Stimulated activated CD4-positive, alpha-beta T cell treated with anti-CD3 and anti-CD28 coated beads, Interleukin-2, amount 100 ng/mL, for 48 hours (primary cell): ENCODE measurements at regions not wholly inside any gene's neighbourhood (a gene's known extent, or its start where the extent isn't known, plus 50 kb on each side); places are given as distances from the start of the nearest gene placed in this dataset.

Experiments
- DNase-seq, 2 donors: peaks; one replicate each; pipeline ENCODE4 v3.0.0-alpha.2; 2020

GRCh38 chr22:44611880-44612496, 90.0 kb upstream of the PRR5 start:
- no peak for DNase-seq

DNA sequence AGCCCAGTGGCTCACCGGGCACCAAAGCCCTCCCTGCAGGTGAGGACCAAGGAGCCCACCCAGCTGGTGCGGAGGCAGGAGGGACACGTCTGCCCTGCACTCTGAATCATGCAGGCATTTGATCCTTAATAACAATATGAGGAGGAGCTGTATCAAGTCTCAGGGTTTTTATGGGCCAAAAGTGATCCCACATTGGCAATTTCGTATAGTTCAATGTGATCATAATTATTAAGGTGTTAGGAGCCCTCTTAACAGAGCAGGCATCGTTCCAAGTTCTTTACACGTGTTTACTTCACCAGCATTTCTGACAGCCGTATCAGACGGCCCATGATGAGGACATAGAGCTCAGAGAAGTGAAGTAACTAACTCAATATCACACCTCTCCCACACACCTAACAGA, 91.9 kb upstream of the PRR5 start:
- DNase-seq = no peak

GRCh38 chr22:44609400-44609988, 92.5 kb upstream of the PRR5 start:
- DNase-seq = no peak

DNA sequence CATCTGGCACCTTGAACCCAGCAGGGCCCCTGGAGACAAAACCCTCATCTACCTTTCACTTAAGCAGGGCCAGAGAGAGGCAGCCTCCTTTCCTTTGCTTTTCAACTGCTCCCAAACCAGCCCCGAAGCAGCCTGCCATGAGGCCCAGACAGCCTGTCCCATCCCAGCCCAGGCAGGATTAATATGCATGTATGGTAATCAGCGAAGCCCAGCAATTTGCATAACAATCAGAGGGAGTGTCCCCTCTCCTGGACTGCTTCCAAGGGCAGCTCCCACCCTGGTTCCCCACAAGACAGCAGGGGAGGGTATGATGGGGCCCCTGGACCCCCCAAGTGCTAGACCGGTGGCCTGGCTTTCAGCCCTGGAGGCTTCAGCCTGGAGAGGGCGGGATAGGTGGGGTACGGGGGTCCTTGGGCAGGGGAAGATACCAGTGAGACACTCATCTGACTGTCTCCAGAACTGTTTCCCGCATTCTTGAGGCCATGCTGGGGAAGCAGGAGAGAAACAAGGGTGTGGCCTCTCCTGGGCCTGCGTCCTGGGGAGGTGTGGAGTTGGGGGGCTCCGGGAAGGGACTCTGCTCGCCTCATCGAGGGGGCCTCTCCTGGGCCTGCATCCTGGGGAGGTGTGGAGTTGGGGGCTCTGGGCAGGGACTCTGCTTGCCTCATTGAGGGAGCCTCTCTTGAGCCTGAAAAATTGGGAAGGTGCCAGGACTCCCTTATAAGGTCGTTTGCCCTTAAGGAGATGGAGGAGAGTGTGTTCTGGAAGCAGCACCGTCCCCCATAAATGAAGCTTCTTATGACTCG, 93.2 kb upstream of the PRR5 start:
- no peak for DNase-seq

GRCh38 chr22:44606126-44606525, 95.9 kb upstream of the PRR5 start:
- DNase-seq = no peak

DNA sequence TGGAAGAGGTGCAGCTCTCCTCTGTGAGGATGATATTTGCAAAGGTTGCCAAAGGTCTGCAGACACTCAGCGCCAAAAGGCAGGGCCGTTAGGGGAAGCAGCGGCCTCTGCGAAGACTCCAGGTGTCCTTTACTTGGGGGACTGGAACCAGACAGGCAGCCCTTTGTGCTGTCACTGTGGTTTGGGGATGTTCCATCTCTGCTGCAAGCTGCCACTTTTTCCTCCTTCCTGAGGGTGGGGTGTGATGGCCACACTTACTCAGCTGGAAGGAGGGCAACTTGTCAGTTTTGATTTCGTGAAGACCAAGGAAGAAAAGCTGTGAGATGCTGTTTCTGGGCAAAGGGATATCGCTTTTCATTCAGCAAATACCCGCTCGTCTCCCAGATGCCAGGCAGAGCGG, 96.5 kb upstream of the PRR5 start:
- DNase-seq = no peak

DNA sequence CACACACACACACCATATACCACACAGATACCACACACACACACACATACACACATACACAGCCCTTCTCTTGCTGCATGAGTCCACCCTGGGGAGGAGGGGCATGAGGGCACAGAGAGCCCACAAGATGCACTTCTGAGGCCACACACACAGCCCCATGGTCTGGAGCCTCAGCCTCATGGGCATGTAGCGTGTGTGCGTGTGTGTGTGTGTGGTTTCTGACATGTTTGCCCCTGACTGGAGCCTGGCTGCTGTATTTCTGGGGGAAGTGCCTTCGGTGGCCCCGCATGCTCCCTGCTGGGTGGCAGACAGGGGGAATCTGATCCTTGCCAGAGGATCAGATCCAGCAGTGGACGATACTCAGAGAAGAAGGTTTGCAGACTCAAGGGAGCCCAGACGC, 97.0 kb upstream of the PRR5 start:
- no peak for DNase-seq

GRCh38 chr22:44604455-44604854, 97.5 kb upstream of the PRR5 start:
- no peak for DNase-seq

DNA sequence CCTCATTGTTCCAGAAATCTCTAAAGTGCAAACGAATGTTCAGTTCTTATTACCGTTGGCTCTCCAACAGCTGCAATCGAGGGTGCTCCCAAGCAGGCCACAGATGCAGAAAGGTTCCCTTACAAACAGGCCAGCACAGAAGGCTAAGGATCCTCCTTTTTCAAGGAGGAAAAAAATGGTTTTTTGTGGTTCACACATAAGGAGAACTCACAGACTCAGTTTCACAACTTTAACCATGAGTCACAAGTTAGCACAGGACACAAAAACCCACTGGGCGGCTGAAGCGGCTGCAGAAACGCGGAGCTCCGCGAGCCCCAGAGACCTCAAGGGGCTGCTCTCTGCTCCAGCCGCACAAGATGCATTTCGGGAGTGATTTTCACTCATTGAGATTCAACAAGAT, 98.2 kb upstream of the PRR5 start:
- DNase-seq = no peak

DNA sequence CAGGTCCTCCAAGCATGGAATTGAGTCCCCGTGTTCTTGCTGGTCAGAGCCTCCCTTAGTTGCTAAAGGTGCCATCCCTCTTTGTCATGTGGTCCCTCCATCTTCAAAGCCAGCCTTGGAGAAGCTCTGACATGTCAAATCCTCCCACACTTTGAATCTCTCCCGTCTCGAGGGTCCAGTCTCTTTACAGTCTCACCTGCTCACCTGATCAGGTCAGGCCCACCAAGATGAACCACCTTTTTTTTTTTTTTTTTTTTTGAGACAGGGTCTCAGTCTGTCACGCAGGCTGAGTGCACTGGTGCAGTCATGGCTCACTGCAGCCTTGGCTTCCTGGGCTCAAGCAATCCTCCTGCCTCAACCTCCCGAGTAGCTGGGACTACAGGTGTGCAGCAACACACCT, 100.3 kb upstream of the PRR5 start:
- no peak for DNase-seq

DNA sequence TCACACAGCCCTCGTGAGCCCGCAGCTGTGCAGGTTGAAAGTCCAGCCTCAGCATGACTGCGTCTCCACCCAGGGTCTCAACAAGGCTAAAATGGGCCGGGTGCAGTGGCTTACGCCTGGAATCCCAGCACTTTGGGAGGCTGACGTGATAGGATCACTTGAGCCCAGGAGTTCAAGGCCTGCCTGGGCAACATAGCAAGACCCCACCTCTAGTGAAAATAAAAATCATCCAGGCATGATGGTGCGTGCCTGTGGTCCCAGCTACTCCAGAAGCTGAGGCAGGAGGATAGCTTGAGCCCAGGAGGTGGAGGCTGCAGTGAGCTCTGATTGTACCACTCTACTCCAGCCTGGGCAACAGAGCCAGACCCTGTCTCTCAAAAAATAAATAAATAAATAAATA, 100.8 kb upstream of the PRR5 start:
- no peak for DNase-seq

DNA sequence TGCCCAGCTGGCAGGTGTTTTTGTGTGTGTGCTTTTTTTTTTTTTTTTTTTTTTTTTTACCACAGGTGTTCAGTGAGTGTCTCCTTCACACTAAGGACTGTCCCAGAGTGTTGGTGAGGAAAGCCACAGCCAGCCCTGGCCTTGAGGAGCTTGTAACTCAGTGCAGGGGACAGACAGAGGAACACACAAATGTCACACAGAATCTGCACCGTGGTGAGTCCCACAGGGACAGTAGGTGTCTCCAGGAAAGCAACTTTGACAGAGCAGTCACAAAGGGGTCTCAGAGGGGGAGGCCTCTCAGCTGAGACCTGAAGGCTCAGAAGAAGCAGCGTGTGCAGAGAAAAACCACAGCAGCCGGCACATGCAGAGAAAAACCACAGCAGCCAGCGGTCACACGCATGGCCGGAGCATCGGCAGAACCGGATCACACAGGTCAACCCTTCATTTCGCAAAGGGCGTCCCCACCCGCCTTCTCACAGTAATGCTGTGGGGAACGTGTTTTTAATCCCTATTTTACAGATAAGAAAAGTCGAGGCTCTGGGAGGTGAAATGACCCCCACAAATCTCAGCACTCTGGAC, 101.7 kb upstream of the PRR5 start:
- no peak for DNase-seq

GRCh38 chr22:44599500-44600140, 101.6 kb upstream of the RTL6 start:
- DNase-seq = no peak

DNA sequence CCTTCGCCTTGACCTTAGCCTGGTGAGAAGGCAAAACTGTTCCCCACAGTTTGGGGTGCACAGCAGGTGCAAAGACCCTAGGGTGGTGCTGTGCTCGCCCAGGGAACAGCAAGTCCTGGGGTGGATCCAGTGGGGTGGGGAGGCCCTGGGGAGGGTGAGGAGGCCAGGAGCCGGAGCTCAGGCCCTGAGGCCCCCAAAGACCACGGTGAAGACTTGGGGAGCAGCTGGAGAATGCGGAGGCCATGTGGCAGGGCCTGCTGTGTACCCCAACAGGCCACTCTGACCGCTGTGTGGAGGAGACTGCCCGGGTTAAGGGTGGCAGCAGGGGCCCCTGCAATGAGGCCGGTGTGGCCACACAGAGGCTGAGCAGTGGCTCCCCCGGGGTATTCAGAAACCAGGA, 101.1 kb upstream of the RTL6 start:
- no peak for DNase-seq

- DNase-seq = no peak
Observed at GRCh38 chr22:44597616-44598015, 99.6 kb upstream of the RTL6 start.

- DNase-seq = no peak
Observed at GRCh38 chr22:44596396-44597125, 98.5 kb upstream of the RTL6 start.

- no peak for DNase-seq
Observed at GRCh38 chr22:44595841-44596341, 97.9 kb upstream of the RTL6 start.

DNA sequence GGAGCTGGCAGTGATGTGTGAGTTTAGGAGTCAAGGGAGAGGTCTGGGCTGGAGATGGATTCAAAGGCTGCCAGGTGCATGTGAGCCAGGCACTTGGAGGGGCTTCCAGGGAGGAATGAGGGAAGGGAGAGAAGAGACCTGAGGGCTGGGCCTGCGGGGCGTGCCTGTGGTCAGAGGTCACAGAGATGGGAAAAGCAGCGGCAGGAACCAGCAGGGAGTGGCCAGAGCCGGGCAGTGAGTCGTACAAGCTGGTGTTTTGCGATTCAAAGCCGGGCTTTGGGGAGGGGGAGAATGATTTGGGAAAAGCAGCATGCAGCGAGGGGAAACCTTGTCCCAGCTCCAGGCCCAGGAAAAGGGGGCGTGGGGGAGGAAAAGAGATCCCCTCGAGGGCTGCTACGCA, 96.9 kb upstream of the RTL6 start:
- DNase-seq = no peak

DNA sequence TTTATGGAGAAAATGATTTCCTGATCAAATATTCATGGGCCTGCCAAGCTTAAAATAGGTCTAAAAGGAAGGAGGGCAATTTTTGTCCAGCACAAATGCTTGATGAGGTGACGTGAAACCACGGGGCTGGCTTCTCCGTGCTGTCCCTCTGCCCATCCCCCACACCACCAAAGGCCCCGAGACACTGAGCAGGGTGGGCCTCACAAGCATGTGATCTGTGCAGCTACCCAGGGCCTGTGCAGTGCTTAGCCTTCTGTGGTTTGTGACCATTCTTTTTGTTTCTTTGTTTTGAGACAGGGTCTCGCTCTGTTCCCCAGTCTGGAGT, 94.8 kb upstream of the RTL6 start:
- DNase-seq = no peak

DNA sequence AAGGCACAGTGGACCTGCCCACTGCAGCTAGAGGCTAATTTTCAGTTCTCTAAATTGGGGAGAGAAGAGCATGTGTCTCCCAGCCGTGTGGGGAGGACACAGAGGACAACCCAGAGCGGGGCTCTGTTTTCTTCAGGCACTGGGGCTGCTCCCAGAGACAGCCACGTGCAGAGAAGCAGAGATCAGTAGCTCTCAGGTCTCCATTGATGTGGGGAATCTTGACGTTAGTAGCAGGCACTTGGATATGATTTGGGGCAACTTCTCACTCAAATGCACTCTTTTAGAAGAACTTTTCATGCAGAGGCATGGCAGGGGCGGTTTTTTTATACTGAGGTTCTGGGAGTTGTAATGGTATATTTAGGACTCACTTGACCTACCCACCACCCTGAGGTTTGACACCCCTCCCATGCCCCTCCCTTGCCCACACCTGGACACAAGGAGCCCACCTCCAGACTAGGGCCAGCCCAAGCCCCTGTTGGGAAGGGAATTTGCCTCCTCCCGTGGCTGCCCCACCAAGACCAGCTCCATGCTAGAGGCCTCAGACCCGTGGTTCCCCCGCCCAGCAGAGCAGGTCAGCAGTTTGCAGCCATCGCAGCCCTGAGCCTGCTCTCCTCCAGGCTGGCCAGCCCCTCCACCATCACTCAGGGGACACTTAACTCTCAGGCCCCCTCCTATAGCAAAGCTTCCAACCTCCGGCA, 94.2 kb upstream of the RTL6 start:
- no peak for DNase-seq

DNA sequence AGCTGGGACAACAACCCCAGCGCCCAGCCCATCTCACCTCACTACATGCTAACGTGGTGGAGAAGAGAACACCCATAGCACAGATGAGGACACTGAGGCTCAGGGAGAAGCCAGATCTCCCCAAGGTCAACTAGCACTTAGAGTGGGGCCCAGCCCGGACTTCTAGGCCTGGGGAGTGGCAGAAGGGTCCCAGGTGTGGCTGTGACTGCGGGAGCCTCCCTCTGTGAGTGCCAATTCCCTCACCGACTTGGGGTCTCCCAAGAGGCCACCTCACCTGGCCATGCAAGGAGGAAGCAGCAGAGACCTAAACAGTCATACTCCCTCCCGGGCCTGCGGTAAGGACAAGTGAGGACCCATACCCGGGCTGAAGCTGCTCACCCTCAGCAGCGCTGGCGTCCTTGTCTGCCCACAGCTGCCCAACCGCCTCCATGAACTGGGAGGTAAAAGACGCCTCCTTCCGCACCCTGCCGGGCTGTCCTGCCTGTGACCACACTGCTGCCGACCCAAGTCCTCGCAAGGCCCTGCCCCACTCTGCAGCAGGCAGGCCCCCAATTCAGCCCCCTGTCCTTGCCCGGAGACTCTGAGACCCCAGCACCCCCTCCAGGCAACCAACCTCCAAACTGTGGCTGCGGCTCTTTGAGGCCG, 93.2 kb upstream of the RTL6 start:
- DNase-seq = no peak

DNA sequence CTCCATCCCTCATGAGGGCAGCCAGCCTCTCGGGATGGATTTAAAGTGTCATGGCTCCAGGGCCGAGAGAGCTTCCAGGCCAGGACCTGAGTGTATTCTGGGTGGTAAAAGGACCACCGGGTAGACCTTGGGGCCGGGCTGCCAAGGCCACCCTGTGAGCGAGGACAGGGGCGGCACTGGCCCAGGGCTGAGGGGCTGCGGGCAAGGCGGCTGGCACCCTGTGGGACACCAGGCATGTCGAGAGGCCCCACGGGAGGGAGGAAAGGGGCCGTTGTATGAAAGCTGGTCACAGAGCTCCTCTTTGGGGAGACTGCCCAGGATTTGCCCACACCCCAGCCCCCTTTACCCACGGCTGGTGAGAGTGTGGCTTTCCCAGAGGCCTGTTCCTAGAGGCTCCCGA, 92.3 kb upstream of the RTL6 start:
- no peak for DNase-seq
